BE2C (cell line): ENCODE measurements at regions not wholly inside any gene's neighbourhood (a gene's known extent, or its start where the extent isn't known, plus 50 kb on each side); places are given as distances from the start of the nearest gene placed in this dataset.
"Not testable (repeated sequence)": the region's sequence is repeated elsewhere in the genome, so short reads cannot be mapped to it uniquely, and the experiment has no call there.

Source experiments
- DNase-seq: peaks from one replicate; pipeline ENCODE4 v3.0.0-alpha.2; 2020
- H3K27me3 ChIP-seq: fragments of 250-450 bp; sonication (Bioruptor Pico); 2 replicates; pipeline ENCODE4 v1.5.1; 2020; ENCODE audit warnings: mild to moderate bottlenecking
- H3K36me3 ChIP-seq: fragments of 250-450 bp; sonication (Bioruptor Pico); 2 replicates; pipeline ENCODE4 v1.5.1; 2020; ENCODE audit warnings: mild to moderate bottlenecking
- H3K4me1 ChIP-seq: fragments of 250-450 bp; sonication (Bioruptor Pico); 2 replicates; pipeline ENCODE4 v1.5.1; 2020
- H3K4me3 ChIP-seq: 2 replicates; pipeline ENCODE4 v1.5.1; 2011; ENCODE audit warnings: low read depth, low read length
- H3K9me3 ChIP-seq: fragments of 250-450 bp; sonication (Bioruptor Pico); 2 replicates; pipeline ENCODE4 v1.5.1; 2020
- TF ChIP-seq, protein P1 (sequence below): IDR thresholded peaks from 2 replicates; pipeline ENCODE4 v1.5.1; 2012; ENCODE audit warnings: mild to moderate bottlenecking, low read depth, low read length

DNA sequence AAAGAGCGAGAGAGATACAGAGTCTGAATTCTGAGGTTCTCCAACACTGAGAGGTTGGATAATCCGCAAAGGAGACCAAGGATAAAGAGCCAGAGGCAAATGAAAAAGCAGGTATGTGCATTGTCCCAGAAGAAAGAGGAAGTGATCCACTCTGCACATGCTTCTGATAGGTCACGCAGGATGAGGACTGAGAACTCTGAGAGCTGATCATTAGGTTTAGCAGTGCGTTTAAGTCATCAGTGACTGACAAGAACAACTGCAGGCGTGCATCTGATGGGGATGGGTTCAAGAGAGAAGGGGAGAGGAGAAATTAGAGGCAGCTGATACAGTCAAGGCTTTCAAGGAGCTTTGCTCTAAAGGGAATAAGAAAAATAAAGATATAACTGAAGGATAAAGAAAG, 301.2 kb upstream of the SGK1 start:
- no peaks in the 10 kb centered on the region for H3K27me3 ChIP-seq
- no peak for DNase-seq

DNA sequence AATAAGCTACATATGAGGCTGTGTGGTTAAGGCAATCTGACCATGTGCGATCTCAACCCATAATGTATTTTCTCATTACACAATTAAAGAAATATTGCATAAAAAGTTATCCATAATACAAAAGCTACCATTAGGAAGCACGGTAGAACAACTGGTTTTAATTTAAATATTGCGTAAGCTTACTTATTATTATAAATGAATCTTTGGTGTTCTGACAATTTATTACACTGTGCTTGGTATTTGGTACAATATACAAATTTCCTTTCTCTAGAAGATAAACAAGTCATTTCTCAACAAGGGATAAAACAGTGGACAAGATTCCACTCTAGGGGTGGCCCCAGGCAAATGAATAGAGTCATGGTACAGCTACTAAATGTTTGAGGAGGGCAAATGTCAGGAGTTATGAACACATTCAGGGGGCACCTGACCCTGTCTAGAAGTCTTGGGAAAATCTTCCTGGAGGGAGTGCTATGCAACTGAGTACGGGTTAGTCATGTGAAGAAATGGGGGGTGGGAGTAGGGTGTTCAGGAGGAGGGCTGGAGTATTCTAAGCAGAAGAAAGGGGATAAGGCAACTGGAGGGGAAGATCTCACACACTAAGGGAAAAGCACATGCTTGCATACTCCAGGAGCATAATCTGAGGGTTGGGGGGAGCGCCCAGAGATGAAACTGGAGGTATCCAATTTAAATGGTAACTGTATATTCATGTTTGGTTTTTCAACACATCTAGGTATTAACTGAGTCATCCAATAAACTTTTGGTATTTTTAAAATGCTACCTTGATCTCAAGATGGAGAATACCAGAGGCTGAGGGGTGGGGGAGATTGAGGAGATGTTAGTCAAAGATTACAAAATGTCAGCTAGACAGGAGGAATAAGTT, 296.9 kb upstream of the SGK1 start:
- no peak for DNase-seq
- Histone ChIP-seq H3K27me3 (no peaks in the 10 kb centered on the region), H3K4me3 (no peak overlapping the region), H3K9me3 (no peaks in the 10 kb centered on the region), H3K4me1 (no peaks in the 10 kb centered on the region), H3K36me3 (no peaks in the 10 kb centered on the region)
- TF ChIP-seq, protein P1, sequence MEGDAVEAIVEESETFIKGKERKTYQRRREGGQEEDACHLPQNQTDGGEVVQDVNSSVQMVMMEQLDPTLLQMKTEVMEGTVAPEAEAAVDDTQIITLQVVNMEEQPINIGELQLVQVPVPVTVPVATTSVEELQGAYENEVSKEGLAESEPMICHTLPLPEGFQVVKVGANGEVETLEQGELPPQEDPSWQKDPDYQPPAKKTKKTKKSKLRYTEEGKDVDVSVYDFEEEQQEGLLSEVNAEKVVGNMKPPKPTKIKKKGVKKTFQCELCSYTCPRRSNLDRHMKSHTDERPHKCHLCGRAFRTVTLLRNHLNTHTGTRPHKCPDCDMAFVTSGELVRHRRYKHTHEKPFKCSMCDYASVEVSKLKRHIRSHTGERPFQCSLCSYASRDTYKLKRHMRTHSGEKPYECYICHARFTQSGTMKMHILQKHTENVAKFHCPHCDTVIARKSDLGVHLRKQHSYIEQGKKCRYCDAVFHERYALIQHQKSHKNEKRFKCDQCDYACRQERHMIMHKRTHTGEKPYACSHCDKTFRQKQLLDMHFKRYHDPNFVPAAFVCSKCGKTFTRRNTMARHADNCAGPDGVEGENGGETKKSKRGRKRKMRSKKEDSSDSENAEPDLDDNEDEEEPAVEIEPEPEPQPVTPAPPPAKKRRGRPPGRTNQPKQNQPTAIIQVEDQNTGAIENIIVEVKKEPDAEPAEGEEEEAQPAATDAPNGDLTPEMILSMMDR, result no peak

More for the DNA sequence above, 301.2 kb upstream of the SGK1 start:
- Histone ChIP-seq H3K9me3 (no peaks in the 10 kb centered on the region), H3K4me1 (no peaks in the 10 kb centered on the region), H3K4me3 (no peak overlapping the region), H3K36me3 (no peaks in the 10 kb centered on the region)
- TF ChIP-seq, protein P1, result no peak

DNA sequence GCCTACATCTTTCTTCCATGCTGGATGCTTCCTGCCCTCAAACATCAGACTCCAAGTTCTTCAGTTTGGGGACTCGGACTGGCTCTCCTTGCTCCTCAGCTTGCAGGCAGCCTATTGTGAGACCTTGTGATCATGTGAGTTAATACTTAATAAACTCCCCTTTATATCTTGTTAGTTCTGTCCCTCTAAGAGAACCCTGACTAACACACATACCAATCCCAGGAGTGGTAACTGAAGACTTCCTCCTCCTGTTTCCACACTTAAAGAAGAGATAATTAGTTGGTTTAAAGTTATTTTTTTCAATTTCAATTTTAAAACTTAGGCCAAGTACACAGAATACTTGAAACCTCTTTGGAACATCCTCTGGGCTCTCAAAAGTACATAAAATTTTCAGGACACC, 294.2 kb upstream of the SGK1 start:
- not testable (repeated sequence) for H3K9me3 ChIP-seq, H3K27me3 ChIP-seq, H3K36me3 ChIP-seq, H3K4me1 ChIP-seq, DNase-seq, H3K4me3 ChIP-seq

DNA sequence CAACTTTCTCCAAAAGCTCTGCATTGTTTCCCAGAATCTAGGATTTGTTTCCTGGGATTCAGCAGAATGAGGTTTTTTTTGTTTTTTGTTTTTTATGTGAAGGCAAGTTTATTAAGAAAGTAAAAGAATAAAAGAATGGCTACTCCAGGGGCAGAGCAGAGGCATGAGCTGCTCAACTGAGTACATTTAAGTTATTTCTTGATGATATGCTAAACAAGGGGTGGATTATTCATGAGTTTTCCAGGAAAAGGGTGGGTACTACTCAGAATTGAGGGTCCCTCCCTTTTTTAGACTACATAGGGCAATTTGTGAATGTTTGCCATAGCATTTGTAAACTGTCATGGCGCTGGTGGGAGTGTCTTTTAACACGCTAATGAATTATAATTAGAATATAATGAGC, 292.5 kb upstream of the SGK1 start:
- Histone ChIP-seq H3K9me3 (no peaks in the 10 kb centered on the region), H3K27me3 (no peaks in the 10 kb centered on the region), H3K4me1 (no peaks in the 10 kb centered on the region), H3K4me3 (no peak overlapping the region), H3K36me3 (no peaks in the 10 kb centered on the region)
- no peak for DNase-seq
- TF ChIP-seq, protein P1, result no peak

DNA sequence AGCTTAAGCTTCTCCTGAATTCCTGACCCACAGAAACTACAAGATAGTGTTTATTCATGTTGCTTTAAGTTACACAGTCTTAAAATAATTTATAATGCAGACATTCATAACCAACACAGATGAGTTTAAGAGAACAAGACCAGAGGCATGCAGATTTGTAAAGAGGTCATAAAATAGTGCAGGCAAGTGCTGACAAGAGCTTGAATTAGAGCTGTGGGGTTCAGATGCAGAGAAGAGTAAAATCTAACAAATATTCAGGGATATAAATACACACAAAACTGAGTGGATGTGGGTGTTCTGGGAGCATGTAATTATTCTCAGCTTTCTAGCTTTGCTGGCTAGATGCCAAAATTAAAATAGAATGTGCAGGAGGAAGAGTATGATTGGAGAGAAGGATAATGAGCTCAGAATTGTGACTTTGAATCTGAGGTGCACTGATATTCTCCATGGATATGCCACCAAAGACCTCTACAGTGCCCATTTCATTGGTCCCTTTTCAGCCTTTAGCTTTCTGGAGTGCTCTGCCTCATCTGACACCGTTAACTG, 291.9 kb upstream of the SGK1 start:
- TF ChIP-seq, protein P1, result no peak

DNA sequence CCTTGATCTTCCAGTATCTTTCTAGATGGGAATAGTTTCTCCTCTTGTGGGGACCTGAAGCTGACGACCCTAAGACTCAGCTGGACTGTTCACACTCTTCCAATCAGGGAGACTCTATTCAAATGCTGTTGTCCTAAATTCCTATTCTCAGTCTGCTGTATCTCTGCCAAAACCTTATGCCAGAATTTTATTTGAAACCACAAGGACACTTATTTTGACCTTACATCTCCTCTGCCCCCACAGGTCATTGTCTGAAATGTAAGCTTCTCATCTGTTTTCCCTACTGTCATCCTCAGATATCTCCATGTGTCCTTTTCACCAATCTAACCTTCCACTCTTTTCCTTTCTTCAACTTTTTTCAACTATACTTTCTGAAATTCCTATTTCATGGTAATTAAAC, 289.5 kb upstream of the SGK1 start:
- no peaks in the 10 kb centered on the region for H3K4me1 ChIP-seq
- H3K36me3 ChIP-seq, result no peaks in the 10 kb centered on the region
- no peak overlapping the region for H3K4me3 ChIP-seq
- DNase-seq, result no peak
- H3K27me3 ChIP-seq, result no peaks in the 10 kb centered on the region
- H3K9me3 ChIP-seq, result no peaks in the 10 kb centered on the region
- TF ChIP-seq, protein P1, result no peak

More for the DNA sequence above, 291.9 kb upstream of the SGK1 start:
- no peak for DNase-seq
- no peaks in the 10 kb centered on the region for H3K27me3 ChIP-seq
- no peaks in the 10 kb centered on the region for H3K9me3 ChIP-seq
- no peak overlapping the region for H3K4me3 ChIP-seq
- H3K36me3 ChIP-seq, result no peaks in the 10 kb centered on the region
- no peaks in the 10 kb centered on the region for H3K4me1 ChIP-seq
